CD4-positive, alpha-beta T cell (primary cell): ENCODE measurements at regions not wholly inside any gene's neighbourhood (a gene's known extent, or its start where the extent isn't known, plus 50 kb on each side); places are given as distances from the start of the nearest gene placed in this dataset.

Experiments
- ATAC-seq: fragments of 200-7000 bp; cut with Tn5 transposase; one replicate; pipeline ENCODE4 v1.10.0; 2022; ENCODE audit warnings: mild to moderate bottlenecking; ENCODE audit not compliant: poor library complexity
- CTCF ChIA-PET: fragments of 350-600 bp; sonication (Branson Sonifier 250); formaldehyde crosslinking; loops from one replicate; lab custom pipeline; 2021; ENCODE audit warnings: antibody characterized with exemption, inconsistent platforms; lab: Charles Lee
- POLR2A ChIA-PET: fragments of 350-600 bp; sonication (Branson Sonifier 250); formaldehyde crosslinking; loops from one replicate; lab custom pipeline; 2021; ENCODE audit warnings: antibody characterized with exemption, inconsistent platforms; lab: Charles Lee
- DNase-seq, 14 experiments: peaks; one replicate each; pipeline ENCODE4 v3.0.0-alpha.2; 2013 to 2020; ENCODE audit warnings: mixed read lengths in 2 of 14
- H3K27ac ChIP-seq, 2 donors: one replicate each; pipeline versions ENCODE4 v1.5.1 to v1.7.0; 2013; ENCODE audit warnings: low read length in 2 of 2, low read depth in 1 of 2, mild to moderate bottlenecking in 1 of 2
- H3K27me3 ChIP-seq, 2 experiments: 1 replicate in 1 of 2; 2 replicates in 1 of 2; pipeline versions ENCODE4 v1.6.1 to v1.7.0; 2013; ENCODE audit warnings: low read length in 2 of 2, control low read depth in 1 of 2, mild to moderate bottlenecking in 1 of 2, moderate library complexity in 1 of 2; ENCODE audit not compliant: insufficient read depth in 2 of 2, control insufficient read depth in 1 of 2
- H3K36me3 ChIP-seq: one replicate; pipeline ENCODE4 v1.6.1; 2013; ENCODE audit warnings: low read length, control low read depth; ENCODE audit not compliant: insufficient read depth
- H3K4me1 ChIP-seq: one replicate; pipeline ENCODE4 v1.6.1; 2013; ENCODE audit warnings: low read length, control low read depth; ENCODE audit not compliant: insufficient read depth
- H3K4me3 ChIP-seq: one replicate; pipeline ENCODE4 v1.5.1; 2013; ENCODE audit warnings: mild to moderate bottlenecking, low read length, moderate library complexity
- H3K9me3 ChIP-seq, 2 experiments: 1 replicate in 1 of 2; 2 replicates in 1 of 2; pipeline versions ENCODE4 v1.6.1 to v1.7.0; 2013; ENCODE audit warnings: low read length in 2 of 2, mild to moderate bottlenecking in 2 of 2, control low read depth in 1 of 2, moderate library complexity in 1 of 2; ENCODE audit not compliant: control insufficient read depth in 1 of 2, insufficient read depth in 1 of 2
- H3K27ac Mint-ChIP-seq: one replicate; pipeline ENCODE4 v1.8.0; 2020; ENCODE audit warnings: mixed read lengths
- H3K27me3 Mint-ChIP-seq: one replicate; pipeline ENCODE4 v1.8.0; 2021; ENCODE audit warnings: mixed read lengths
- H3K36me3 Mint-ChIP-seq: one replicate; pipeline ENCODE4 v1.8.0; 2021; ENCODE audit warnings: low read depth, mixed read lengths
- H3K4me1 Mint-ChIP-seq: one replicate; pipeline ENCODE4 v1.8.0; 2021; ENCODE audit warnings: low read depth, mixed read lengths
- H3K4me3 Mint-ChIP-seq: one replicate; pipeline ENCODE4 v1.8.0; 2020; ENCODE audit warnings: mild to moderate bottlenecking, mixed read lengths
- H3K9me3 Mint-ChIP-seq: one replicate; pipeline ENCODE4 v1.8.0; 2020; ENCODE audit warnings: mixed read lengths
- intact Hi-C, 2 experiments: fragments of 100-400 bp; cut with DNase I in 1 of 2; cut with micrococcal nuclease in 1 of 2; formaldehyde crosslinking; loops; one replicate each; pipeline versions ENCODE4 v1.15.1 to v1.9.0; 2023 to 2025; cut with DNase I, micrococcal nuclease
- TF ChIP-seq, protein P1 (sequence below): fragments of 200-600 bp; IDR thresholded peaks from one replicate; pipeline ENCODE4 v1.8.0; 2022; ENCODE audit warnings: antibody characterized with exemption, mild to moderate bottlenecking

DNA sequence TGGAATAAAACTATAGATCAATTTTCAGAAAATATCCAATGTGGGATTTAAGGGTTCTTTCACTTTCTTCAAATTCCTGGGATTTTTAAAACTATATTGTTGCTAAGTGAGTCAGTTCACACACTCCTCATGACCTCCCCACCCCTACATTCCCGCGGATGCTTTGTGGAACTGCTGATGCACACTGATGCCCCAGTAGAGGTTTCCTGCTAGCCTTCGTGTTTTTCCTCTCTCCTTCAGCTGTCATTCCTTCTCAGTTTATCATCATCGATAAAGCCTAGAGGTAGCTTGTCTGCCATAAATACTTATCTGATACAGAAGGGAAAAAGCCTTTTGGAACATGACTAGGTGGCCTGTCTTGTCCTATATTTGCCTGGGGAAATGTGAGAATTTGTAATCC, 67.4 kb upstream of the GALNT5 start:
- no peak overlapping the region for H3K27ac ChIP-seq
- no peaks in the 10 kb centered on the region for H3K27me3 ChIP-seq
- Mint-ChIP-seq H3K27me3 (peaks cover 11% of the 10 kb centered on the region), H3K36me3 (no peaks in the 10 kb centered on the region), H3K27ac (no peak overlapping the region), H3K4me1 (no peaks in the 10 kb centered on the region), H3K4me3 (no peak overlapping the region), H3K9me3 (no peaks in the 10 kb centered on the region)
- ATAC-seq = no peak
- no peak for DNase-seq
- TF ChIP-seq, protein P1, sequence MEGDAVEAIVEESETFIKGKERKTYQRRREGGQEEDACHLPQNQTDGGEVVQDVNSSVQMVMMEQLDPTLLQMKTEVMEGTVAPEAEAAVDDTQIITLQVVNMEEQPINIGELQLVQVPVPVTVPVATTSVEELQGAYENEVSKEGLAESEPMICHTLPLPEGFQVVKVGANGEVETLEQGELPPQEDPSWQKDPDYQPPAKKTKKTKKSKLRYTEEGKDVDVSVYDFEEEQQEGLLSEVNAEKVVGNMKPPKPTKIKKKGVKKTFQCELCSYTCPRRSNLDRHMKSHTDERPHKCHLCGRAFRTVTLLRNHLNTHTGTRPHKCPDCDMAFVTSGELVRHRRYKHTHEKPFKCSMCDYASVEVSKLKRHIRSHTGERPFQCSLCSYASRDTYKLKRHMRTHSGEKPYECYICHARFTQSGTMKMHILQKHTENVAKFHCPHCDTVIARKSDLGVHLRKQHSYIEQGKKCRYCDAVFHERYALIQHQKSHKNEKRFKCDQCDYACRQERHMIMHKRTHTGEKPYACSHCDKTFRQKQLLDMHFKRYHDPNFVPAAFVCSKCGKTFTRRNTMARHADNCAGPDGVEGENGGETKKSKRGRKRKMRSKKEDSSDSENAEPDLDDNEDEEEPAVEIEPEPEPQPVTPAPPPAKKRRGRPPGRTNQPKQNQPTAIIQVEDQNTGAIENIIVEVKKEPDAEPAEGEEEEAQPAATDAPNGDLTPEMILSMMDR = no peak
- no peak overlapping the region for H3K4me3 ChIP-seq
- ChIA-PET POLR2A (no interaction called here), CTCF (no interaction called here)
- no peaks in the 10 kb centered on the region for H3K36me3 ChIP-seq
- intact Hi-C loops = loop anchor here in 1 of 2 experiments (5.0 kb wide), 1 partner anchor 1813 kb away; no protein-coding TSS in a partner anchor
- H3K4me1 ChIP-seq = no peaks in the 10 kb centered on the region
- H3K9me3 ChIP-seq = no peaks in the 10 kb centered on the region

DNA sequence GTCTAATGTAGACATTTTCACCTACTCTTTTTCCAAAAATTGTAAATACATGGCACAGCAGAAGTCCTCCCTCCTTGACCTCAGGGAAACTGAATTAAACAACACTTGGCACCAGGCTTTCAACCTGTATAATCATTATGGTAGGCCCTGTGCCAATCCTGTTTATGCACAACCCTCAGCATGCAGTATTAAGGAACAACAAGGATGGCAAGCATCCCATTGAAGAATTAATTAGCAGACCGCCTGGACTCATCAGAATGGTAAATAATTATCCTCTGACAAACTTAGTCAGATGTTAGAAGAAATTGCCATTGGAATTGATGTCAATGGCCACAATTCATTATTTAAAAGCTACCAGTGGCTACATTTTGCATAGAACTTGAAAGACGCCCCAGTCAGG, 66.3 kb upstream of the GALNT5 start:
- POLR2A ChIA-PET = no interaction called here
- Mint-ChIP-seq H3K4me3 (no peak overlapping the region), H3K27ac (no peak overlapping the region), H3K27me3 (peaks cover 2% of the 10 kb centered on the region), H3K36me3 (no peaks in the 10 kb centered on the region), H3K9me3 (no peaks in the 10 kb centered on the region), H3K4me1 (no peaks in the 10 kb centered on the region)
- no peaks in the 10 kb centered on the region for H3K27me3 ChIP-seq
- H3K36me3 ChIP-seq = no peaks in the 10 kb centered on the region
- TF ChIP-seq, protein P1 = no peak
- ATAC-seq = no peak
- no peaks in the 10 kb centered on the region for H3K9me3 ChIP-seq
- CTCF ChIA-PET = no interaction called here
- no peak for DNase-seq
- H3K4me3 ChIP-seq = no peak overlapping the region
- intact Hi-C loops = loop anchor here in 1 of 2 experiments (5.0 kb wide), 1 partner anchor 1814 kb away; no protein-coding TSS in a partner anchor
- H3K4me1 ChIP-seq = no peaks in the 10 kb centered on the region
- no peak overlapping the region for H3K27ac ChIP-seq

DNA sequence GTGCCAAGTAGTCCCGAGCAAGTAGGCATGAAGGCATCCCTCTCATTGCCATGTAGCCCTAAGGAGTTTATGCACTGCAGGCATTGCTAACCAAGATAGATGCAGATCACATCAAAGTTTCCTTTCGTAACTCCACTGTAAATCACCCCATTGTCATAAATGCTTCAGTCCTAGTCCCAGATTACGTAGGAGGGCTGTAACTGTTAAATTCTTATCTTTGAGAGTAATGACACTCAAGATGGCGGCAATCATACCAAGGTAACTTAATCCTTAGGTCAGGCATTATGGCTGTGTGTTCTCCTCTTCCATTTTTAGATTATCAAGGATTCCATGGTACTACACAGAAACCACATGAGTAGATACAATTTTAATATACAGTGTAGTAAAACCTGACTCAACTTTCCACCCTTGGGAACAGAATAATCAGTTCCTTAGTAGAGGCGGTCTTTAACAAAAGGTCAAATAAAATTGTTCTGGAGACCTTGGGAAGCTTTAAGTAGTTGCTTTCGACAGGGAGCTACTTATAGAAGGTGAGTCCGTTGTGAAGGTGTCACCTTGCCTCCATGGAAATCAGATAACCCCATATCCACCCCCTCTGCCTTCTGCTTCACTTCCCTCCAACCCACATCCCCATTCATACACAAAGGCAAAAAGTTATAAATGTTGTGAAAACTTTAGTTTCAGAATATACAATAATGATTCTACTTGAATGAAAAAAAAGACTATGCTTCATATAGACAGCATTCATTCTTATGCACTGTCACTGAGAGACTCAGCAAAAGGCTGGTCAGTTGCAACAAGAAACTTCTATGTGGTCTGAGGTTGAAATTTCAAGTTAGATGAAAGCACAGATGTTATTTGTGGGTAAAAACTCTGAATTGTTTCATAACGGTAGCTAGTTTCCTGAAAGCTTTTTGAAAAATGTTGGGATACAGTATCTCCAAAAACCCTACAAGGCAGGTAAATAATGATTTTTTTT, 64.8 kb upstream of the GALNT5 start:
- H3K36me3 ChIP-seq = no peaks in the 10 kb centered on the region
- no peaks in the 10 kb centered on the region for H3K9me3 Mint-ChIP-seq
- H3K27me3 ChIP-seq = no peaks in the 10 kb centered on the region
- intact Hi-C loops = loop anchor here in 1 of 2 experiments (5.0 kb wide), 1 partner anchor 1815 kb away; no protein-coding TSS in a partner anchor
- TF ChIP-seq, protein P1 = no peak
- no peaks in the 10 kb centered on the region for H3K4me1 ChIP-seq
- no peaks in the 10 kb centered on the region for H3K27me3 Mint-ChIP-seq
- no peak overlapping the region for H3K27ac ChIP-seq
- no peak overlapping the region for H3K27ac Mint-ChIP-seq
- no peak overlapping the region for H3K4me3 Mint-ChIP-seq
- H3K4me1 Mint-ChIP-seq = no peaks in the 10 kb centered on the region
- POLR2A ChIA-PET = no interaction called here
- no peak overlapping the region for H3K4me3 ChIP-seq
- no peak for ATAC-seq
- H3K36me3 Mint-ChIP-seq = no peaks in the 10 kb centered on the region
- no peaks in the 10 kb centered on the region for H3K9me3 ChIP-seq
- DNase-seq = no peak
- CTCF ChIA-PET = no interaction called here
